Uterus (tissue), 3 donors: ENCODE measurements at regions not wholly inside any gene's neighbourhood (a gene's known extent, or its start where the extent isn't known, plus 50 kb on each side); places are given as distances from the start of the nearest gene placed in this dataset.

Experiments
- DNase-seq, 2 donors: peaks; one replicate each; pipeline ENCODE4 v3.0.0-alpha.2; 2019 to 2020
- H3K27ac ChIP-seq, 2 donors: fragments of 200-600 bp; sonication (generic); 1 replicate in 1 of 2; 2 replicates in 1 of 2; pipeline ENCODE4 v1.5.1; 2016 to 2018
- H3K27me3 ChIP-seq, 2 donors: fragments of 200-600 bp; sonication (generic); one replicate each; pipeline ENCODE4 v1.5.1; 2018 to 2019; ENCODE audit warnings: control low read depth in 1 of 2
- H3K36me3 ChIP-seq, 2 donors: fragments of 200-600 bp; sonication (generic); one replicate each; pipeline ENCODE4 v1.5.1; 2019; ENCODE audit warnings: control low read depth in 1 of 2
- H3K4me1 ChIP-seq, 2 donors: fragments of 200-600 bp; sonication (generic); one replicate each; pipeline ENCODE4 v1.5.1; 2018 to 2019; ENCODE audit warnings: control low read depth in 1 of 2
- H3K4me3 ChIP-seq, 2 donors: fragments of 200-600 bp; sonication (generic); 1 replicate in 1 of 2; 2 replicates in 1 of 2; pipeline ENCODE4 v1.5.1; 2018 to 2019; ENCODE audit warnings: mild to moderate bottlenecking in 1 of 2
- H3K9me3 ChIP-seq, 2 donors: fragments of 200-600 bp; sonication (generic); one replicate each; pipeline ENCODE4 v1.5.1; 2019; ENCODE audit warnings: control low read depth in 1 of 2
- POLR2A ChIP-seq, 2 donors: fragments of 450-650 bp; IDR thresholded peaks; one replicate each; pipeline ENCODE4 v1.6.1; 2016; ENCODE audit warnings: antibody characterized with exemption in 2 of 2, mild to moderate bottlenecking in 1 of 2, moderate library complexity in 1 of 2
- intact Hi-C: fragments of 100-400 bp; cut with DNase I; formaldehyde crosslinking; loops from one replicate; pipeline ENCODE4 v1.15.1; 2023; ENCODE audit warnings: low total_unique reads
- TF ChIP-seq, protein P1 (sequence below), 4 experiments: fragments of 200-600 bp in 2 of 4; fragments of 450-650 bp in 2 of 4; sonication (generic) in 2 of 4; IDR thresholded peaks; one replicate each; pipeline ENCODE4 v1.5.1; 2016 to 2019; ENCODE audit warnings: antibody characterized with exemption in 4 of 4, mild to moderate bottlenecking in 2 of 4, moderate library complexity in 1 of 4
- donor health status: DM: yes; HTN: yes; CAD: no.

DNA sequence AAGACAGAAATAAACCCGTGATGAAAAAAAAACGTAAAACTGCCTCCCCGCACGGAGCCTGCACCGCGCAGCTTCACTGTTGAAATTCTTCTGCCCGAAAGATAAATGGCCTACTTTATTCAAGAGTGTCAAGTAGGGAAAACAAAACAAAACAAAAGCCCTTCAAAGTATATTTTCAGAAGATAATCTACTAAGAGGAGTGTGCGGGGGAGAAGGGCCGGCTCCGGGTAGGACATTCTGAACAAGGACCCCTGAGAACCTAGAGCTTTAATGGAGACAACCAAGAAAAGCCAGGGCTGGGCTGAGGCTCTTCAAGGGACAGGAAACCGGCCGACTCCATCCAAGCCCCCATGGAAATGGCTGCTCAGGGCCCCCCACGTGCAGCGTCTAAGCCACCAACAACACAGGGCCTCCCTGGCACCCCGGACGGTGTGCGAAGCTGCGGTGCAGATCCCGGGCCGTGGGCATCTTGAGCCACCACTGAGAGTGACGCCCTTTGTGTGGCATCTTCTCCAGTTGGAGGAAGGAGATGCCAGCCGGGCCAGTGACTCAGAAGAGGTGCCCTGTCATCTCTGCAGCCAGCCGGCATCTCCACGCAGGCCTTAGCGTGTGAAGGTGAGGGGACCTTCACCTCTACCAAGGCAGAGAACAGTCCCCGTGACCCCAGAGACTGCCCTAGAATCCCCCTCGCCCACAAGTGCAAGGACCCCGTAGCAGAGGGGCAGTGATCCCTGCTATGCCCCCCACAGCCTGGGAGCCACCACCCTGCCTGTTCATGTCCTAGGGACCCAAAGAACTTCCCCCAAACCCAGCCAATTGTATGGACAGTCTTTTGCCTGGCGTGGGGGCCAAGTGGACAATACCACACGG, 250.8 kb downstream of the C16orf95 start:
- TF ChIP-seq, protein P1, sequence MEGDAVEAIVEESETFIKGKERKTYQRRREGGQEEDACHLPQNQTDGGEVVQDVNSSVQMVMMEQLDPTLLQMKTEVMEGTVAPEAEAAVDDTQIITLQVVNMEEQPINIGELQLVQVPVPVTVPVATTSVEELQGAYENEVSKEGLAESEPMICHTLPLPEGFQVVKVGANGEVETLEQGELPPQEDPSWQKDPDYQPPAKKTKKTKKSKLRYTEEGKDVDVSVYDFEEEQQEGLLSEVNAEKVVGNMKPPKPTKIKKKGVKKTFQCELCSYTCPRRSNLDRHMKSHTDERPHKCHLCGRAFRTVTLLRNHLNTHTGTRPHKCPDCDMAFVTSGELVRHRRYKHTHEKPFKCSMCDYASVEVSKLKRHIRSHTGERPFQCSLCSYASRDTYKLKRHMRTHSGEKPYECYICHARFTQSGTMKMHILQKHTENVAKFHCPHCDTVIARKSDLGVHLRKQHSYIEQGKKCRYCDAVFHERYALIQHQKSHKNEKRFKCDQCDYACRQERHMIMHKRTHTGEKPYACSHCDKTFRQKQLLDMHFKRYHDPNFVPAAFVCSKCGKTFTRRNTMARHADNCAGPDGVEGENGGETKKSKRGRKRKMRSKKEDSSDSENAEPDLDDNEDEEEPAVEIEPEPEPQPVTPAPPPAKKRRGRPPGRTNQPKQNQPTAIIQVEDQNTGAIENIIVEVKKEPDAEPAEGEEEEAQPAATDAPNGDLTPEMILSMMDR (IDR thresholded peaks at IDR 0.05), result no peak
- no peak for TF ChIP-seq POLR2A (IDR thresholded peaks at IDR 0.05)
- no peak overlapping the region for H3K27ac ChIP-seq
- DNase-seq, result no peak

DNA sequence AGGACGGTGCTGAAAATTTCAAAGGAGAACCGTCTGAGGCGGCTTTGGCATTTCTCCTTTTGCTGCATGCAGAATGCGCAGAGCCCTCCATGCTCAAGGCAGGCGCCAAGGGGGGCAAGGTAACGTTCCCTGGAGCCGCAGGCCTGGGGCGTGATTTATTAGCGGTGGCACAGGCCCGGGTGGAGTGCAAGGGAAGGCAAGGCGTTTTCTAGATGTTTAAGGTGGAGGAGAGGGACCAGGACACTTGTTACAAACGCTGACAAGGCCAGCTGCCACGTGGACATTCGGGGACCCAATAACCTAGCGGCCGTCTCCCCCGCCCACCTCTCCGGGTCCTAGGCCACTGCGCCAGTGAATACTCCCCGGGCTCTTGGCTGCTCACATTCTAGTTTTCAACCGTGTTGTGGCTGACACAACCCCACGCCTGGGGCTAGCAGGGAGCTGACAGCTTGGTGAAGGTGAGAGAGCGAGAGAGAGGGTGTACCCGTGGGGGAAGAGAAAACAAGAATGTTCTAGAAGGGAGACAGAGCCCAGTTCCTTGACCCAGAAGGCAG, 250.1 kb downstream of the C16orf95 start:
- no peak overlapping the region for H3K27ac ChIP-seq
- no peak for DNase-seq
- TF ChIP-seq, protein P1 (IDR thresholded peaks at IDR 0.05), result no peak
- no peak for TF ChIP-seq POLR2A (IDR thresholded peaks at IDR 0.05)
- intact Hi-C loops, result no loop called here
- no peaks in the 10 kb centered on the region for H3K4me1 ChIP-seq
- peaks cover 0 to 8% of the 10 kb centered on the region in 2 donors for H3K27me3 ChIP-seq
- H3K4me3 ChIP-seq, result no peak overlapping the region
- H3K36me3 ChIP-seq, result no peaks in the 10 kb centered on the region
- H3K9me3 ChIP-seq, result no peaks in the 10 kb centered on the region

More for the DNA sequence above, 250.8 kb downstream of the C16orf95 start:
- no peaks in the 10 kb centered on the region for H3K4me1 ChIP-seq
- H3K36me3 ChIP-seq, result no peaks in the 10 kb centered on the region
- no peak overlapping the region for H3K4me3 ChIP-seq
- no peaks in the 10 kb centered on the region for H3K9me3 ChIP-seq
- intact Hi-C loops, result no loop called here
- peaks cover 0 to 13% of the 10 kb centered on the region in 2 donors for H3K27me3 ChIP-seq

DNA sequence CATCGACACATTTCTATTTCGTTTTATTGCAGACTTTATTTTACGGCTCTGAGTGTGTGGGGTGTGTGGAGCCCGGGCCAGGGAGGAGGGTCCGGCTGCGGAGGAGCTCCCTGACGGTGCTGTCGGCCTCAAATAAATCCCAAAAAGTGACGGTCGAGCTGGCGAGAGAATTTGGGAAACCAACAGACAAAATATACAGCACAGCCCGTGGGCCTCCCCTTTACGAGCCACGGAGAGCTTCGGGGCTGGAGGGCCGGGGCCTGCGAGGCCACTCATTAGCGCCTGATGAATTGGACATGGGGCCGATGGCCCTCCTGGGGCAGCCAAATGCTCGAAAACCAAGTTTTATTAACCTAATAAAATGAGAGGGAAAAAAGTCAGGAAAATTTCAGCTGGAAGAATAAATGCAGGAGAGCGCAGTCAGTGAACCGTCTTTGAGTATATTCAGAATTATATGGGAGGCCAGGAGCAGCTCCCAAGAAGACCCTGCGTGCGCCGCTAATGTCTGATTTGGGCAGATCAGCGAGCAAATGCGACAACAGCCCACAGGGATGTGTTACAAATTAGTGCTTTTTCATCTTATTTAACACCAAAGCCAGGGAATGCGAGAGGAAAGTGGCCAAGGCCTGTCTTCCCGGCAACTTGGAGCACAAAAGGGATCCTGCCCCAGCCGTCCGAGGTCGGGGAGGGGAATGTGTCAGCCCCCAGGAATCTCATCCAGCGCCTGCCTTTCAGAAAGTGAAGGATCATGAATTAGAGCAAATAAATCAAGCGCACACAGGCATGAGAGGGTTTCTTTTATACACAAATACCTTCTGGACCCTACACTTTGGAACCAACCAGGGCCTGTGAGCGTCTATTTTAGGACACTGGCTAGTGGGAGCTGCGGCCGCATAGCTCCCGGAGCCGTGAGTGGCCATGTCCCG, 249.1 kb downstream of the C16orf95 start:
- Histone ChIP-seq H3K4me3 (no peak overlapping the region), H3K36me3 (no peaks in the 10 kb centered on the region), H3K27me3 (peaks cover 0 to 8% of the 10 kb centered on the region in 2 donors), H3K9me3 (no peaks in the 10 kb centered on the region), H3K27ac (no peak overlapping the region), H3K4me1 (no peaks in the 10 kb centered on the region)
- TF ChIP-seq POLR2A (IDR thresholded peaks at IDR 0.05), result no peak
- TF ChIP-seq, protein P1 (IDR thresholded peaks at IDR 0.05), result no peak
- intact Hi-C loops, result no loop called here
- no peak for DNase-seq

DNA sequence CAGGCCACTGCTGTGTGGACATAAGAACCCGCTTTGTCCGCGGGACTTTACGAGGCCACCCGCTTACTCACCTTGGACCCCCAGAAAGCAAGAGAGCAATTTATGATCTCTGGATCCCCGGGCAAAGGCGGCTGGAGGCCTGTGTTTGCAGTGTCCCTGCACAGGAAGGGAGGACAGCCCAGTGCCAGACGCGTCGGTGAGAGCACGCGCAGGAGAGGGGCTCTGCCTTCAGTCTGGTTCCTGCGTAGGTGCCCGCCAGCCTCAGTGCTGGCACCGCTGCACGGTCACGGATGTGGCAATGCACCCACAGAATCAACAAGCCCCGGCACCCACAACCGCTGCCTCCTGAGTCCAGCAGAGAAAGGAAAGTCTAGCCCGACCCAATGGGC, 248.4 kb downstream of the C16orf95 start:
- Histone ChIP-seq H3K27ac (no peak overlapping the region), H3K9me3 (no peaks in the 10 kb centered on the region), H3K36me3 (no peaks in the 10 kb centered on the region), H3K4me1 (no peaks in the 10 kb centered on the region), H3K4me3 (no peak overlapping the region), H3K27me3 (peaks cover 0 to 8% of the 10 kb centered on the region in 2 donors)
- TF ChIP-seq POLR2A (IDR thresholded peaks at IDR 0.05), result no peak
- TF ChIP-seq, protein P1 (IDR thresholded peaks at IDR 0.05), result no peak
- DNase-seq, result no peak
- intact Hi-C loops, result no loop called here
